Activated B cell treated with CpG ODN at 0.5 μM for 24 hours (primary cell): ENCODE measurements at regions not wholly inside any gene's neighbourhood (a gene's known extent, or its start where the extent isn't known, plus 50 kb on each side); places are given as distances from the start of the nearest gene placed in this dataset.

Experiments
- ATAC-seq: fragments of 200-7000 bp; cut with Tn5 transposase; one replicate; pipeline ENCODE4 v1.10.0; 2021; ENCODE audit warnings: low read depth, mild to moderate bottlenecking, moderate library complexity
- CTCF ChIA-PET: fragments of 350-600 bp; sonication (Branson Sonifier 250); formaldehyde crosslinking; loops from one replicate; lab custom pipeline; 2021; ENCODE audit warnings: antibody characterized with exemption; lab: Charles Lee
- POLR2A ChIA-PET: fragments of 350-600 bp; sonication (Branson Sonifier 250); formaldehyde crosslinking; loops from one replicate; lab custom pipeline; 2021; ENCODE audit warnings: antibody characterized with exemption; lab: Charles Lee
- DNase-seq: peaks from one replicate; pipeline ENCODE4 v3.0.0; 2022
- H3K27ac Mint-ChIP-seq: one replicate; pipeline ENCODE4 v1.8.0; 2020; ENCODE audit warnings: mixed read lengths
- H3K27me3 Mint-ChIP-seq: one replicate; pipeline ENCODE4 v1.8.0; 2021; ENCODE audit warnings: mixed read lengths
- H3K36me3 Mint-ChIP-seq: one replicate; pipeline ENCODE4 v1.8.0; 2021; ENCODE audit warnings: low read depth, mixed read lengths
- H3K4me1 Mint-ChIP-seq: one replicate; pipeline ENCODE4 v1.8.0; 2021; ENCODE audit warnings: mixed read lengths
- H3K4me3 Mint-ChIP-seq: one replicate; pipeline ENCODE4 v1.8.0; 2020; ENCODE audit warnings: mild to moderate bottlenecking, mixed read lengths
- H3K9me3 Mint-ChIP-seq: one replicate; pipeline ENCODE4 v1.8.0; 2020; ENCODE audit warnings: mixed read lengths
- intact Hi-C: fragments of 100-400 bp; cut with micrococcal nuclease; formaldehyde crosslinking; loops from one replicate; pipeline ENCODE4 v1.15.1; 2024
- TF ChIP-seq, protein P1 (sequence below): fragments of 200-600 bp; IDR thresholded peaks from one replicate; pipeline ENCODE4 v1.8.0; 2022; ENCODE audit warnings: antibody characterized with exemption, mild to moderate bottlenecking

DNA sequence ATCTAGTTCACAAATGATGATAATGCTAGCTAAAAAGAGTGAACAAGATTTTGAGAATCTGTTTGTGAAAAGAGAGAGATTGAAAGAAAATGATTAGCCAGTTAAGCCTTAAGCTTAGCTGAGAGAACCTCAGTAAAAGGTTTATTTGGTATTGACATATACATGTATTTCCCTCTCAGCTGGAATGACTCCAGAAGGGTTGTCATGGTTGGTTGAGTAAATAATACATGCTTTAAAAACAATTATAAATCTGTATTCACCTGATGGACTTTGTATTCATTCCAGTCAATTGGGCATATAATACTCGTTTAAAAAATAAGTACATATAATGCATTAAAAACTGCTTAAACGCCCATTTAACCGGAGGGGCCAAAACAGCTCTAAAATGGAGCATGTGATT is 181.4 kb downstream of the GRB14 start:
- no peak overlapping the region for H3K4me3 Mint-ChIP-seq
- no peaks in the 10 kb centered on the region for H3K9me3 Mint-ChIP-seq
- CTCF ChIA-PET: no interaction called here
- no peak for ATAC-seq
- TF ChIP-seq, protein P1, sequence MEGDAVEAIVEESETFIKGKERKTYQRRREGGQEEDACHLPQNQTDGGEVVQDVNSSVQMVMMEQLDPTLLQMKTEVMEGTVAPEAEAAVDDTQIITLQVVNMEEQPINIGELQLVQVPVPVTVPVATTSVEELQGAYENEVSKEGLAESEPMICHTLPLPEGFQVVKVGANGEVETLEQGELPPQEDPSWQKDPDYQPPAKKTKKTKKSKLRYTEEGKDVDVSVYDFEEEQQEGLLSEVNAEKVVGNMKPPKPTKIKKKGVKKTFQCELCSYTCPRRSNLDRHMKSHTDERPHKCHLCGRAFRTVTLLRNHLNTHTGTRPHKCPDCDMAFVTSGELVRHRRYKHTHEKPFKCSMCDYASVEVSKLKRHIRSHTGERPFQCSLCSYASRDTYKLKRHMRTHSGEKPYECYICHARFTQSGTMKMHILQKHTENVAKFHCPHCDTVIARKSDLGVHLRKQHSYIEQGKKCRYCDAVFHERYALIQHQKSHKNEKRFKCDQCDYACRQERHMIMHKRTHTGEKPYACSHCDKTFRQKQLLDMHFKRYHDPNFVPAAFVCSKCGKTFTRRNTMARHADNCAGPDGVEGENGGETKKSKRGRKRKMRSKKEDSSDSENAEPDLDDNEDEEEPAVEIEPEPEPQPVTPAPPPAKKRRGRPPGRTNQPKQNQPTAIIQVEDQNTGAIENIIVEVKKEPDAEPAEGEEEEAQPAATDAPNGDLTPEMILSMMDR: no peak
- no peak overlapping the region for H3K27ac Mint-ChIP-seq
- intact Hi-C loops: no loop called here
- POLR2A ChIA-PET: no interaction called here
- no peak for DNase-seq
- no peaks in the 10 kb centered on the region for H3K4me1 Mint-ChIP-seq
- no peaks in the 10 kb centered on the region for H3K27me3 Mint-ChIP-seq
- no peaks in the 10 kb centered on the region for H3K36me3 Mint-ChIP-seq

DNA sequence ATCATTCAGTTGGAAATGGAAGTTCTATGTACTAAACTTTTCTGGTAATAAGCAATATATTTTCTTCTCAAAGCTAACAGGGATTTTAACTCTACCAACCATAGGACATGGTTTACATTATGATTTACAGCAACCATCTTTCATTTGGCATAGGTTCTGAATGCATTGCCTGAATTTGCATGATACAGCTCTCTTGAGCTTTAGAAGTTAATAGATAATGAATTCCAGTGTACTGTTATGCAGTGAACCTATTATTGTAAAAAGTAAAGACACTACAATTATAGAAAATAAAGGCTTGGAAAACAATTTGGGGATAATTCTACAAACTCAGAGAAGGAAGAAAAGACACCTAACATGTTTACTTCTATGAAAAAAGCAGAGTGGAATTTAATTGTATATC is 182.0 kb downstream of the GRB14 start:
- H3K4me3 Mint-ChIP-seq: no peak overlapping the region
- H3K36me3 Mint-ChIP-seq: no peaks in the 10 kb centered on the region
- DNase-seq: no peak
- TF ChIP-seq, protein P1: no peak
- no peaks in the 10 kb centered on the region for H3K9me3 Mint-ChIP-seq
- no peak overlapping the region for H3K27ac Mint-ChIP-seq
- intact Hi-C loops: no loop called here
- ChIA-PET CTCF (no interaction called here), POLR2A (no interaction called here)
- no peaks in the 10 kb centered on the region for H3K4me1 Mint-ChIP-seq
- no peaks in the 10 kb centered on the region for H3K27me3 Mint-ChIP-seq
- ATAC-seq: no peak

- TF ChIP-seq, protein P1: no peak
- no peaks in the 10 kb centered on the region for H3K36me3 Mint-ChIP-seq
- H3K4me3 Mint-ChIP-seq: no peak overlapping the region
- no peaks in the 10 kb centered on the region for H3K4me1 Mint-ChIP-seq
- intact Hi-C loops: no loop called here
- ChIA-PET POLR2A (no interaction called here), CTCF (no interaction called here)
- no peak overlapping the region for H3K27ac Mint-ChIP-seq
- ATAC-seq (no peak), DNase-seq (no peak)
- no peaks in the 10 kb centered on the region for H3K27me3 Mint-ChIP-seq
- no peaks in the 10 kb centered on the region for H3K9me3 Mint-ChIP-seq
Observed at GRCh38 chr2:164438490-164439205, 182.6 kb downstream of the GRB14 start.

DNA sequence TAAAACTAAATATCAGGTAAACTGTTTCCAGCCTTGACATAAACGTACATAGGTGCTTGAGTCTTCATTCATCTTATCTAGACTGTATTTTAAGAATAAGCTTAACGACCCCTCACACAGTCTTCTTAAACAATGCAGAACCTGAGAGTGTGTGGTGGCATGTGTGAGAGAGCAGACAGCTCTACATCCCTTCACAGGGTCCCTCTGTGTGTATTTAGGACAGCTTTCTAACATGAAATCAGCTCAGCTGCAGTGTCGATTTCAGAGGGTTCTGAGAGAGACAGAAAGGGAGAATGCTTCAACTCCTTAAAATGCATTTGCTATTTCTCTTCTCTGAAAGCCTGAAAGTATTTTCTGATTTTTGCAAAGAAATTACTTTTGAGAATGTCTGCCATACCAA is 185.2 kb downstream of the GRB14 start:
- CTCF ChIA-PET: no interaction called here
- Mint-ChIP-seq H3K4me3 (no peak overlapping the region), H3K4me1 (no peaks in the 10 kb centered on the region), H3K36me3 (no peaks in the 10 kb centered on the region), H3K9me3 (no peaks in the 10 kb centered on the region), H3K27ac (no peak overlapping the region), H3K27me3 (no peaks in the 10 kb centered on the region)
- POLR2A ChIA-PET: no interaction called here
- no peak for DNase-seq
- intact Hi-C loops: no loop called here
- TF ChIP-seq, protein P1: no peak
- ATAC-seq: no peak

DNA sequence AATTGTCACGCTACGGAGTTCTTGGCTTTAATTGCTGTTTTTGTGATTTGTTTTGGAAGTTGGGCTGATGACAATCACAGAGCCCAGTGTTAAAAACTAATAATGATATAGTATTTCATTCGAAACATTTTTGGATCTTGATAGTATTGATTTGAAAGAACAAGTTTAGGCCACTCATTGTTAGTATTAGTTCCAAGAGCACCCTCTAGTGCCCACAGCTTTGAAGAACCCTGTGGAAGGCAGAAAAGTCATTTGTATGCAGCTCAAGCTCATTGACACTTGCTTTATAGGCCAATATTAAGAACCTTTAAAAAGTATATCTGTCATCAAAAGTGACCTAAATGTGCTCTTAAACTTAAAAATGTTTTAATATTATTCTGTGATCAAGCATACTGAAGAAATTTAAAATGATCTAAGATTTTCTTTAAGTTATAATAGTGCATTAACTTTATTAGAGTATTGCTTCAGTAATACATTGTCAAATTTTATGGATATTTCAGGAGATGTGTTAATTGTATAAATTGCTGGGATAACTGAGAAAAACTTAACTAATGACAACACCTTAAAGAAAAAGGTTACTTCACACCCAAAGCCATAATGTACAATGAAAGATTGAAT is 191.0 kb downstream of the GRB14 start:
- Mint-ChIP-seq H3K4me1 (no peaks in the 10 kb centered on the region), H3K27ac (no peak overlapping the region), H3K9me3 (no peaks in the 10 kb centered on the region), H3K27me3 (no peaks in the 10 kb centered on the region), H3K4me3 (no peak overlapping the region), H3K36me3 (no peaks in the 10 kb centered on the region)
- ATAC-seq: no peak
- CTCF ChIA-PET: no interaction called here
- intact Hi-C loops: loop anchor here (1.0 kb wide), 1 partner anchor 1084 kb away; no protein-coding TSS in a partner anchor
- no peak for DNase-seq
- POLR2A ChIA-PET: no interaction called here
- TF ChIP-seq, protein P1: no peak
